Liver (tissue), 3 donors: ENCODE measurements at regions not wholly inside any gene's neighbourhood (a gene's known extent, or its start where the extent isn't known, plus 50 kb on each side); places are given as distances from the start of the nearest gene placed in this dataset.

ENCODE experiments used
- EGR1 ChIP-seq, 2 donors: IDR thresholded peaks; 2 replicates each; pipeline ENCODE4 v1.6.1; 2016 to 2018; ENCODE audit warnings: antibody characterized with exemption in 2 of 2, low read depth in 2 of 2
- HNF4A ChIP-seq, 2 donors: conservative IDR thresholded peaks; 2 replicates each; pipeline ENCODE4 v1.6.1; 2016; ENCODE audit warnings: antibody characterized with exemption in 2 of 2, mild to moderate bottlenecking in 2 of 2
- RAD21 ChIP-seq, 2 donors: IDR thresholded peaks; 2 replicates each; pipeline ENCODE4 v1.6.1; 2016; ENCODE audit warnings: antibody characterized with exemption in 2 of 2, mild to moderate bottlenecking in 2 of 2
- REST ChIP-seq: IDR thresholded peaks from 2 replicates; pipeline ENCODE4 v1.6.1; 2016; ENCODE audit warnings: antibody characterized with exemption, mild to moderate bottlenecking
- RXRA ChIP-seq, 2 donors: IDR thresholded peaks; 2 replicates each; pipeline ENCODE4 v1.6.1; 2017 to 2018; ENCODE audit warnings: antibody characterized with exemption in 2 of 2, mild to moderate bottlenecking in 1 of 2
- TAF1 ChIP-seq: conservative IDR thresholded peaks from 2 replicates; pipeline ENCODE4 v1.6.1; 2016; ENCODE audit warnings: antibody characterized with exemption, mild to moderate bottlenecking
- YY1 ChIP-seq: IDR thresholded peaks from 2 replicates; pipeline ENCODE4 v1.6.1; 2016; ENCODE audit warnings: antibody characterized with exemption, mild to moderate bottlenecking
- ZBTB33 ChIP-seq: IDR thresholded peaks from 2 replicates; pipeline ENCODE4 v1.6.1; 2016; ENCODE audit warnings: antibody characterized with exemption
- TF ChIP-seq, protein P1 (sequence below): fragments of 150-350 bp; IDR thresholded peaks from 2 replicates; pipeline ENCODE4 v1.5.1; 2017; ENCODE audit warnings: improper control_type of control experiment, low read depth, low read length; ENCODE audit not compliant: missing input control
- TF ChIP-seq, protein P2 (sequence below): IDR thresholded peaks from 2 replicates; pipeline ENCODE4 v1.6.1; 2016; ENCODE audit warnings: antibody characterized with exemption
- TF ChIP-seq, protein P3 (sequence below): IDR thresholded peaks from 2 replicates; pipeline ENCODE4 v1.6.1; 2016; ENCODE audit warnings: antibody characterized with exemption
- donor health status: healthy.
- donor health status: healthy.

DNA sequence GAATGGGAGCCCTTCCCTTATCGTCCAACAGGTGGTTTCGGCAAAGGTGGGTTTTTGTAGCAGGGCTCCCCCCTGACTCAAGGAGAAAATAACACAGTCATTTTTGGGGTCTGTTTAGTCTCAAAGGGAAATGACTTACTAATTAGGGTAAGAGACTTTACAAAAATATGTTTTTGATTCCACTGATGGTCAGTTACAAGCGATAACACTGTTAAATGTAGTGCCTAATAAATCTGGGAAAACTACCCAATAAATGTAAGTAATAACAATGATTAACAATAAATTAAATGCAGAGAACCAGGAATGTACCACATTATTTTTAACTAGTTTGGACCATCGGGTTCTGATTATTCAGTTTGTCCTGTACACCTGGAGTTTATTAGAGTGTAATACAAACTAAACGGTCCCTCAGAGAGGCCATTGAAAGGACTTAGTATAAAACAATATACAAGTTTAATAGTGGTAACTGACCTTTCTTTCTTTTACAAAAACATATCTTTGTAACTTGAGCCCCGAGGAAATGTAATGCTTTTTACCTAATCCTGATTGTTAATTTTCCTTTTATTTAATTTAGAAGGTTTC is 216.2 kb upstream of the HABP2 start:
- TF ChIP-seq, protein P1, sequence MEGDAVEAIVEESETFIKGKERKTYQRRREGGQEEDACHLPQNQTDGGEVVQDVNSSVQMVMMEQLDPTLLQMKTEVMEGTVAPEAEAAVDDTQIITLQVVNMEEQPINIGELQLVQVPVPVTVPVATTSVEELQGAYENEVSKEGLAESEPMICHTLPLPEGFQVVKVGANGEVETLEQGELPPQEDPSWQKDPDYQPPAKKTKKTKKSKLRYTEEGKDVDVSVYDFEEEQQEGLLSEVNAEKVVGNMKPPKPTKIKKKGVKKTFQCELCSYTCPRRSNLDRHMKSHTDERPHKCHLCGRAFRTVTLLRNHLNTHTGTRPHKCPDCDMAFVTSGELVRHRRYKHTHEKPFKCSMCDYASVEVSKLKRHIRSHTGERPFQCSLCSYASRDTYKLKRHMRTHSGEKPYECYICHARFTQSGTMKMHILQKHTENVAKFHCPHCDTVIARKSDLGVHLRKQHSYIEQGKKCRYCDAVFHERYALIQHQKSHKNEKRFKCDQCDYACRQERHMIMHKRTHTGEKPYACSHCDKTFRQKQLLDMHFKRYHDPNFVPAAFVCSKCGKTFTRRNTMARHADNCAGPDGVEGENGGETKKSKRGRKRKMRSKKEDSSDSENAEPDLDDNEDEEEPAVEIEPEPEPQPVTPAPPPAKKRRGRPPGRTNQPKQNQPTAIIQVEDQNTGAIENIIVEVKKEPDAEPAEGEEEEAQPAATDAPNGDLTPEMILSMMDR = no peak
- TF ChIP-seq, protein P2, sequence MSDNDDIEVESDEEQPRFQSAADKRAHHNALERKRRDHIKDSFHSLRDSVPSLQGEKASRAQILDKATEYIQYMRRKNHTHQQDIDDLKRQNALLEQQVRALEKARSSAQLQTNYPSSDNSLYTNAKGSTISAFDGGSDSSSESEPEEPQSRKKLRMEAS = no peak
- no peak for TF ChIP-seq RXRA (IDR thresholded peaks at IDR 0.05)
- TF ChIP-seq ZBTB33 = no peak
- TF ChIP-seq RAD21 (IDR thresholded peaks at IDR 0.05) = no peak
- no peak for TF ChIP-seq HNF4A (conservative IDR thresholded peaks at IDR 0.05)
- TF ChIP-seq, protein P3, sequence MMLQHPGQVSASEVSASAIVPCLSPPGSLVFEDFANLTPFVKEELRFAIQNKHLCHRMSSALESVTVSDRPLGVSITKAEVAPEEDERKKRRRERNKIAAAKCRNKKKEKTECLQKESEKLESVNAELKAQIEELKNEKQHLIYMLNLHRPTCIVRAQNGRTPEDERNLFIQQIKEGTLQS = no peak
- no peak for TF ChIP-seq REST
- no peak for TF ChIP-seq YY1
- TF ChIP-seq EGR1 (IDR thresholded peaks at IDR 0.05; ENCODE audit: low read depth in 2 of 2) = no peak
- TF ChIP-seq TAF1 = no peak
